GM23338 (cell line): ENCODE measurements at regions not wholly inside any gene's neighbourhood (a gene's known extent, or its start where the extent isn't known, plus 50 kb on each side); places are given as distances from the start of the nearest gene placed in this dataset.

Source experiments
- CREB1 ChIP-seq: fragments of 250-450 bp; sonication (Bioruptor Pico); IDR thresholded peaks from 2 replicates; pipeline ENCODE4 v1.5.0; 2020; ENCODE audit warnings: low read depth, mild to moderate bottlenecking, moderate library complexity
- EZH2 ChIP-seq: fragments of 200-600 bp; sonication (generic); IDR thresholded peaks from one replicate; pipeline ENCODE4 v1.8.0; 2017; ENCODE audit warnings: antibody characterized with exemption, mild to moderate bottlenecking, low read depth; ENCODE audit not compliant: unreplicated experiment
- EZH2phosphoT487 ChIP-seq: fragments of 200-600 bp; sonication (generic); IDR thresholded peaks from one replicate; pipeline ENCODE4 v1.8.1; 2018; ENCODE audit warnings: antibody characterized with exemption; ENCODE audit not compliant: unreplicated experiment
- JUNB ChIP-seq: IDR thresholded peaks from one replicate; pipeline ENCODE4 v1.6.1; 2016; ENCODE audit warnings: antibody characterized with exemption; ENCODE audit not compliant: unreplicated experiment
- NANOG ChIP-seq: IDR thresholded peaks from 2 replicates; pipeline ENCODE4 v1.6.1; 2016; ENCODE audit warnings: antibody characterized with exemption, borderline replicate concordance
- POLR2AphosphoS5 ChIP-seq: IDR thresholded peaks from 2 replicates; pipeline ENCODE4 v1.6.1; 2016; ENCODE audit warnings: antibody characterized with exemption, low read depth
- REST ChIP-seq: IDR thresholded peaks from one replicate; pipeline ENCODE4 v1.6.1; 2018; ENCODE audit warnings: antibody characterized with exemption; ENCODE audit not compliant: unreplicated experiment
- ZNF114 ChIP-seq: fragments of 250-450 bp; sonication (Bioruptor Pico); IDR thresholded peaks from 2 replicates; pipeline ENCODE4 v1.5.0; 2020; ENCODE audit warnings: mild to moderate bottlenecking, moderate library complexity
- TF ChIP-seq, protein P1 (sequence below), 2 experiments: fragments of 200-600 bp in 1 of 2; sonication (generic) in 1 of 2; conservative IDR thresholded peaks; 2 replicates each; pipeline versions ENCODE4 v1.5.1 to v1.6.1; 2016 to 2017; ENCODE audit warnings: antibody characterized with exemption in 2 of 2, low read depth in 2 of 2, mild to moderate bottlenecking in 2 of 2, moderate library complexity in 1 of 2

DNA sequence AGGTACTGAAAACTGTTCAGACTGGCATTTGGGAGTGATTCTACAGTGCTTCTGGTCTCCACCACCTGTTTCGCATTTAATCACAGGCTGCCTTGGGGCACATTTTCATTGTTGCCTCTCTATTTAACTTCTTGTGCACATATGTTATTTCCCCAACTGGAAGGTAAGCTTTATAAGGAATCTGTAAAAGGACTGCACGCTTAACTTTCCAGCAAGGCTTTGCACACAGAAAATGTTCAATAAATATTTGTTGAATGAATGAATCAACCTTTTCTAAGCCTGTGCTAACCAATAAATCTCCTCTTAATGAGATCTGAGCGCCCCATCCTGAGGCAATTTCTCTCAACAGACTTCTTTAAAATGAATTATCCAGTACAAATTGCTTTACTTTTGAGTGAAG lies 84.3 kb upstream of the ARHGAP29 start:
- TF ChIP-seq EZH2phosphoT487 (no peak), CREB1 (no peak), EZH2 (no peak), NANOG (no peak), JUNB (no peak), REST (no peak), ZNF114 (CRISPR knock-in tag) (no peak), POLR2AphosphoS5 (no peak)
- TF ChIP-seq, protein P1, sequence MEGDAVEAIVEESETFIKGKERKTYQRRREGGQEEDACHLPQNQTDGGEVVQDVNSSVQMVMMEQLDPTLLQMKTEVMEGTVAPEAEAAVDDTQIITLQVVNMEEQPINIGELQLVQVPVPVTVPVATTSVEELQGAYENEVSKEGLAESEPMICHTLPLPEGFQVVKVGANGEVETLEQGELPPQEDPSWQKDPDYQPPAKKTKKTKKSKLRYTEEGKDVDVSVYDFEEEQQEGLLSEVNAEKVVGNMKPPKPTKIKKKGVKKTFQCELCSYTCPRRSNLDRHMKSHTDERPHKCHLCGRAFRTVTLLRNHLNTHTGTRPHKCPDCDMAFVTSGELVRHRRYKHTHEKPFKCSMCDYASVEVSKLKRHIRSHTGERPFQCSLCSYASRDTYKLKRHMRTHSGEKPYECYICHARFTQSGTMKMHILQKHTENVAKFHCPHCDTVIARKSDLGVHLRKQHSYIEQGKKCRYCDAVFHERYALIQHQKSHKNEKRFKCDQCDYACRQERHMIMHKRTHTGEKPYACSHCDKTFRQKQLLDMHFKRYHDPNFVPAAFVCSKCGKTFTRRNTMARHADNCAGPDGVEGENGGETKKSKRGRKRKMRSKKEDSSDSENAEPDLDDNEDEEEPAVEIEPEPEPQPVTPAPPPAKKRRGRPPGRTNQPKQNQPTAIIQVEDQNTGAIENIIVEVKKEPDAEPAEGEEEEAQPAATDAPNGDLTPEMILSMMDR (conservative IDR thresholded peaks at IDR 0.05; ENCODE audit: low read depth in 2 of 2), result no peak
